Upper lobe of right lung (tissue), 1 donor: ENCODE measurements at regions not wholly inside any gene's neighbourhood (a gene's known extent, or its start where the extent isn't known, plus 50 kb on each side); places are given as distances from the start of the nearest gene placed in this dataset.

Experiments used
- ATAC-seq: fragments of 200-7000 bp; cut with Tn5 transposase; one replicate; pipeline ENCODE4 v1.9.1; 2020; ENCODE audit warnings: mild to moderate bottlenecking, moderate library complexity
- DNase-seq: peaks from one replicate; pipeline ENCODE4 v3.0.0-alpha.2; 2020
- H3K27ac ChIP-seq: fragments of 200-600 bp; one replicate; pipeline ENCODE4 v1.8.0; 2022
- H3K27me3 ChIP-seq: fragments of 200-600 bp; one replicate; pipeline ENCODE4 v1.8.0; 2022; ENCODE audit warnings: mild to moderate bottlenecking
- H3K36me3 ChIP-seq: fragments of 200-600 bp; one replicate; pipeline ENCODE4 v1.8.0; 2022
- H3K4me1 ChIP-seq: fragments of 200-600 bp; one replicate; pipeline ENCODE4 v1.8.0; 2022
- H3K4me3 ChIP-seq: fragments of 200-600 bp; one replicate; pipeline ENCODE4 v1.8.0; 2022; ENCODE audit warnings: mild to moderate bottlenecking
- H3K9me3 ChIP-seq: fragments of 200-600 bp; one replicate; pipeline ENCODE4 v1.8.0; 2022
- CTCF ChIP-seq: fragments of 200-600 bp; IDR thresholded peaks from one replicate; pipeline ENCODE4 v1.8.0; 2022; ENCODE audit warnings: antibody characterized with exemption
- intact Hi-C: fragments of 100-400 bp; cut with DNase I; formaldehyde crosslinking; loops from one replicate; pipeline ENCODE4 v1.11.0; 2022
- donor health status: DM: no; HTN: yes; CAD: no; lungs with severe emphysema.

GRCh38 chr1:238205045-238205662 lies 314.4 kb upstream of the ZP4 start:
- DNase-seq, result no peak
- Histone ChIP-seq H3K27ac (no peak overlapping the region), H3K4me3 (no peak overlapping the region), H3K9me3 (no peaks in the 10 kb centered on the region), H3K36me3 (no peaks in the 10 kb centered on the region), H3K27me3 (no peaks in the 10 kb centered on the region), H3K4me1 (no peaks in the 10 kb centered on the region)
- TF ChIP-seq CTCF, result no peak
- intact Hi-C loops, result no loop called here
- peak; percentile 82 for ATAC-seq

DNA sequence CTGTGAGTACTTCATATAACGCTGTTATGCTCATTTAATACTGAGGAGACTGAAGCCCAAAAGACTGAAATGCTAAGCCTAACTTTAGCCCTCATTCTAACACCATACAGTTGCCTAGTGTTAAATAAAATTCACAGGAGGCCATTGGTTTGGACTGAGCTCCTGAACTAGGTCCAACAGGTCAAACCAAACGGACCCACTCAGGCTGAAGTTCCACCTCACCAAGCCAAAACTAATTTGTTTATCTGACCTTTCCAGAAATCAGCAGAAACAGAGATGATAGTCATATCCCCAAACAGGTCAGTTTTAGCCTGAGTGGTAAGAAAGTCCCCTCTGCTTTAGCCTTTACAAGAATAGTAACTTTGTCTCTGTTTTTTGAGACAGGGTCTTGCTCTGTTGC lies 311.3 kb upstream of the ZP4 start:
- H3K4me3 ChIP-seq, result no peak overlapping the region
- H3K27me3 ChIP-seq, result no peaks in the 10 kb centered on the region
- TF ChIP-seq CTCF, result no peak
- intact Hi-C loops, result no loop called here
- ATAC-seq (no peak), DNase-seq (no peak)
- H3K4me1 ChIP-seq, result no peaks in the 10 kb centered on the region
- H3K36me3 ChIP-seq, result no peaks in the 10 kb centered on the region
- no peaks in the 10 kb centered on the region for H3K9me3 ChIP-seq
- no peak overlapping the region for H3K27ac ChIP-seq

DNA sequence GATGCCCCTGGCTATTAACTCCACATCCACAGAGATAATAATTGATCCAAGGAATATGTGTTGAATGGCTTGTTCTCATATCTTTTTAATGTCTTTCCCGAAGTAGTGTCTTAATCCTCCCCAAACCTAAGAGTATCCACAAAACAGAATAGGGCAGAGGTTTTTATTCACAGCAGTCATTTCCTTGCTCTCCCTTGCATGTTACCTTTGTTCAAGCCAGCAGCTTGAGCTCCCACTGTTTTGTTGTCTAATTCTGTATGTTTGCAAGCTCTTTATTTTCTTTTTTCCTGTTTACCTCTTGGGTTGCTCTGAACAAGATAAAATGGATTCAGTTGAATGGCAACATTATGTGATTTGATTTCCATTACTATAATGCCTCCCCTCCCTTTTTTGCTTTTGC lies 308.6 kb upstream of the ZP4 start:
- no peak for TF ChIP-seq CTCF
- Histone ChIP-seq H3K4me3 (no peak overlapping the region), H3K36me3 (no peaks in the 10 kb centered on the region), H3K9me3 (no peaks in the 10 kb centered on the region), H3K27me3 (no peaks in the 10 kb centered on the region), H3K4me1 (no peaks in the 10 kb centered on the region), H3K27ac (no peak overlapping the region)
- intact Hi-C loops, result no loop called here
- DNase-seq, result no peak
- ATAC-seq, result no peak

DNA sequence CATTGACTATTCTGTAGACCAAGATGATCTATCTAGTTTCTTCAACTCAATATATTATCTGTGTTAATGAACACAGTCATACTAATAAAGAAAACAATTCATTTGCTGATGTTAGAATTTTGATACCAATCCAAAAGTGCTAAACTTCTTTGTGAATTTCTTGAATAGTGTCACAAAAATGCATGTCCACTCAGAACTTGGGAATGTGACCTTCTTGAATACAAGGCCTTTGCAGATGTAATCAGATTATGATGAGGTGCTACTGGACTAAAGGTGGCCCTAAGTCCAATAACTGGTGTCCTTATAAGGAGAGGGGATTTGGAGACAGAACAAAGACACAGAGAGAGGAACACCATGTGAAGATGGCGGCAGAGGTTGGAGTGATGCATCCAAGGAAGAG lies 305.8 kb upstream of the ZP4 start:
- no peak overlapping the region for H3K4me3 ChIP-seq
- no peak overlapping the region for H3K27ac ChIP-seq
- DNase-seq (no peak), ATAC-seq (no peak)
- H3K27me3 ChIP-seq, result no peaks in the 10 kb centered on the region
- no peaks in the 10 kb centered on the region for H3K9me3 ChIP-seq
- H3K4me1 ChIP-seq, result no peaks in the 10 kb centered on the region
- no peaks in the 10 kb centered on the region for H3K36me3 ChIP-seq
- no peak for TF ChIP-seq CTCF
- intact Hi-C loops, result no loop called here

DNA sequence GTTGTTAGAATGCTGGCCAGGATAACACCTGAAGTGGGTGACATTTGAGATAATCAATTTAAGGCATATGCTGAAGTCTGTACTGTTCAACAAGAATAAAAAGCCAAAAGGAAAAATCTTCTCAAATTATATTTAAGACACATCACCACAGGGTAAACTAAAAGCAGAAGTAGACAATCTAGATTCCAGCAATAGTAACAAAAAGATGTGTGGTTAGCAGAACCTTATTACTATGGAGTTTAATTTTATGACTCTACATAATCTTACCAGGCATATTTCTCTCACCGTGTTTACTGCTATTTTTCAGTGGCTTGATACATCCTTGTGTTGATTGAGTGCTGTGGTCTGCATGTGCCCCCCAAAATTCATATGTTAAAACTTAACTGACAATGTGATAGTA lies 300.4 kb upstream of the ZP4 start:
- no peak for ATAC-seq
- no peaks in the 10 kb centered on the region for H3K4me1 ChIP-seq
- no peaks in the 10 kb centered on the region for H3K36me3 ChIP-seq
- no peak for DNase-seq
- H3K27me3 ChIP-seq, result no peaks in the 10 kb centered on the region
- intact Hi-C loops, result no loop called here
- H3K9me3 ChIP-seq, result no peaks in the 10 kb centered on the region
- TF ChIP-seq CTCF, result no peak
- H3K27ac ChIP-seq, result no peak overlapping the region
- no peak overlapping the region for H3K4me3 ChIP-seq

DNA sequence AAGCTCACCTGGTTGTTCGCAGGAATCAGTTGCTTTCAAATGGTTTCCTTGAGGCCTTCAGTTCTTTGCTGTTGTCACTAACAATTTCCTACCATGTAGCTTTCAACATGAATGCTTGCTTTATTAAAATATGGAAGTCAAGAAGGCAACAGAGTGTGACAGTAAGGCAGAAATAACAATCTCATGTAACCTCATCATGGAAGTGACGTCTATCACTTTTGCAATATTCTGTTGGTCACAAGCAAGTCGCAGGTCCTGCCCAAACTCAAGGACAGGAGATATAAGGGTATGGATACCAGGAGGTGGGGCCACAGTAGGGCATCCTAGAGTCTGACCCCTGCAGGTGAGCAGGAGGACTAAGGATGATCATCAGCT lies 296.8 kb upstream of the ZP4 start:
- no peaks in the 10 kb centered on the region for H3K36me3 ChIP-seq
- H3K27ac ChIP-seq, result no peak overlapping the region
- H3K4me3 ChIP-seq, result no peak overlapping the region
- no peaks in the 10 kb centered on the region for H3K27me3 ChIP-seq
- ATAC-seq, result no peak
- no peak for TF ChIP-seq CTCF
- DNase-seq, result no peak
- intact Hi-C loops, result no loop called here
- no peaks in the 10 kb centered on the region for H3K9me3 ChIP-seq
- no peaks in the 10 kb centered on the region for H3K4me1 ChIP-seq
